Fibroblast of the conjunctiva (primary cell): ENCODE measurements at regions not wholly inside any gene's neighbourhood (a gene's known extent, or its start where the extent isn't known, plus 50 kb on each side); places are given as distances from the start of the nearest gene placed in this dataset.
"Not testable (repeated sequence)": the region's sequence is repeated elsewhere in the genome, so short reads cannot be mapped to it uniquely, and the experiment has no call there.

Source experiments
- DNase-seq: peaks from one replicate; pipeline ENCODE4 v3.0.0-alpha.2; 2010; ENCODE audit warnings: low read depth

GRCh38 chr6:9699888-9700287, 715.0 kb downstream of the TFAP2A start:
- no peak for DNase-seq

- no peak for DNase-seq
Measured at GRCh38 chr6:9697263-9697931, 717.5 kb downstream of the TFAP2A start.

GRCh38 chr6:9690388-9690787, 724.5 kb downstream of the TFAP2A start:
- DNase-seq: no peak

- DNase-seq: not testable (repeated sequence)
Measured at GRCh38 chr6:9680727-9681126, 734.1 kb downstream of the TFAP2A start.

- DNase-seq: no peak
Measured at GRCh38 chr6:9675122-9675521, 739.8 kb downstream of the TFAP2A start.

GRCh38 chr6:9659848-9660247, 755.0 kb downstream of the TFAP2A start:
- no peak for DNase-seq

GRCh38 chr6:9657994-9658393, 756.9 kb downstream of the TFAP2A start:
- DNase-seq: no peak

- no peak for DNase-seq
Measured at GRCh38 chr6:9647599-9647998, 767.3 kb downstream of the TFAP2A start.

GRCh38 chr6:9647071-9647445, 767.8 kb downstream of the TFAP2A start:
- DNase-seq: no peak

- peak; percentile 50 for DNase-seq
Measured at GRCh38 chr6:9646342-9647070, 768.4 kb downstream of the TFAP2A start.

GRCh38 chr6:9638861-9639260, 776.0 kb downstream of the TFAP2A start:
- DNase-seq: no peak

GRCh38 chr6:9634776-9635175, 780.1 kb downstream of the TFAP2A start:
- no peak for DNase-seq

GRCh38 chr6:9632026-9632425, 782.8 kb downstream of the TFAP2A start:
- no peak for DNase-seq

- no peak for DNase-seq
Measured at GRCh38 chr6:9628819-9629218, 786.1 kb downstream of the TFAP2A start.

- no peak for DNase-seq
Measured at GRCh38 chr6:9627916-9628315, 787.0 kb downstream of the TFAP2A start.

GRCh38 chr6:9623985-9624384, 790.9 kb downstream of the TFAP2A start:
- no peak for DNase-seq

- no peak for DNase-seq
Measured at GRCh38 chr6:9623228-9623832, 791.5 kb downstream of the TFAP2A start.

- no peak for DNase-seq
Measured at GRCh38 chr6:9621276-9621675, 793.6 kb downstream of the TFAP2A start.

GRCh38 chr6:9620687-9621086, 794.2 kb downstream of the TFAP2A start:
- no peak for DNase-seq

- DNase-seq: no peak
Measured at GRCh38 chr6:9620263-9620662, 794.6 kb downstream of the TFAP2A start.

- no peak for DNase-seq
Measured at GRCh38 chr6:9614778-9615177, 800.1 kb downstream of the TFAP2A start.

GRCh38 chr6:9612489-9612888, 802.4 kb downstream of the TFAP2A start:
- DNase-seq: no peak

- no peak for DNase-seq
Measured at GRCh38 chr6:9610620-9611415, 804.1 kb downstream of the TFAP2A start.
